Vagina (tissue), 2 donors: ENCODE measurements at regions not wholly inside any gene's neighbourhood (a gene's known extent, or its start where the extent isn't known, plus 50 kb on each side); places are given as distances from the start of the nearest gene placed in this dataset.

Source experiments
- CTCF ChIP-seq, 3 experiments: fragments of 450-650 bp in 2 of 3; fragments of 200-600 bp in 1 of 3; sonication (generic) in 1 of 3; IDR thresholded peaks; one replicate each; pipeline ENCODE4 v1.5.1; 2017 to 2019; ENCODE audit warnings: antibody characterized with exemption in 3 of 3, mild to moderate bottlenecking in 2 of 3, moderate library complexity in 2 of 3
- POLR2A ChIP-seq, 2 donors: fragments of 450-650 bp; IDR thresholded peaks; one replicate each; pipeline ENCODE4 v1.6.1; 2017; ENCODE audit warnings: antibody characterized with exemption in 2 of 2, mild to moderate bottlenecking in 2 of 2, moderate library complexity in 2 of 2
- POLR2AphosphoS5 ChIP-seq, 2 donors: sonication (generic); formaldehyde crosslinking; IDR thresholded peaks; one replicate each; pipeline ENCODE4 v1.9.0; 2017; ENCODE audit warnings: antibody characterized with exemption in 2 of 2, mild to moderate bottlenecking in 2 of 2, low read depth in 1 of 2; ENCODE audit not compliant: insufficient read depth in 1 of 2

- no peak for TF ChIP-seq CTCF (IDR thresholded peaks at IDR 0.05)
- no peak for TF ChIP-seq POLR2A (IDR thresholded peaks at IDR 0.05)
- TF ChIP-seq POLR2AphosphoS5 (IDR thresholded peaks at IDR 0.05; ENCODE audit: insufficient read depth in 1 of 2, low read depth in 1 of 2): no peak
These were observed 462.4 kb upstream of the MARCKS start for GRCh38 chr6:113394729-113395128.
